Cerebellar cortex (tissue), 1 donor: ENCODE measurements at regions not wholly inside any gene's neighbourhood (a gene's known extent, or its start where the extent isn't known, plus 50 kb on each side); places are given as distances from the start of the nearest gene placed in this dataset.

Source experiments
- DNase-seq: peaks from one replicate; pipeline ENCODE4 v3.0.0-alpha.2; 2015; ENCODE audit warnings: low spot score

GRCh38 chr10:10125676-10126075 lies 892.0 kb upstream of the CELF2 start:
- no peak for DNase-seq

- DNase-seq, result no peak
Measured at GRCh38 chr10:10126218-10126617, 891.5 kb upstream of the CELF2 start.

- DNase-seq, result no peak
Measured at GRCh38 chr10:10128387-10128786, 889.3 kb upstream of the CELF2 start.

GRCh38 chr10:10130686-10131085 lies 887.0 kb upstream of the CELF2 start:
- DNase-seq, result no peak

GRCh38 chr10:10132009-10132408 lies 885.7 kb upstream of the CELF2 start:
- DNase-seq, result no peak

GRCh38 chr10:10133281-10133680 lies 884.4 kb upstream of the CELF2 start:
- no peak for DNase-seq

- no peak for DNase-seq
Measured at GRCh38 chr10:10138685-10139084, 879.0 kb upstream of the CELF2 start.

- DNase-seq, result no peak
Measured at GRCh38 chr10:10141782-10142382, 875.8 kb upstream of the CELF2 start.

GRCh38 chr10:10146604-10147003 lies 871.1 kb upstream of the CELF2 start:
- DNase-seq, result no peak

- DNase-seq, result no peak
Measured at GRCh38 chr10:10149899-10150298, 867.8 kb upstream of the CELF2 start.

GRCh38 chr10:10156917-10157600 lies 860.6 kb upstream of the CELF2 start:
- no peak for DNase-seq

GRCh38 chr10:10160821-10161312 lies 856.8 kb upstream of the CELF2 start:
- DNase-seq, result no peak

GRCh38 chr10:10164848-10165247 lies 852.8 kb upstream of the CELF2 start:
- no peak for DNase-seq

GRCh38 chr10:10165415-10165814 lies 852.3 kb upstream of the CELF2 start:
- no peak for DNase-seq

- DNase-seq, result no peak
Measured at GRCh38 chr10:10178476-10178875, 839.2 kb upstream of the CELF2 start.

GRCh38 chr10:10193848-10194247 lies 823.8 kb upstream of the CELF2 start:
- no peak for DNase-seq

GRCh38 chr10:10196701-10197100 lies 821.0 kb upstream of the CELF2 start:
- no peak for DNase-seq

- DNase-seq, result no peak
Measured at GRCh38 chr10:10197423-10197822, 820.2 kb upstream of the CELF2 start.

- DNase-seq, result no peak
Measured at GRCh38 chr10:10198363-10198762, 819.3 kb upstream of the CELF2 start.

- no peak for DNase-seq
Measured at GRCh38 chr10:10204415-10204814, 813.3 kb upstream of the CELF2 start.

GRCh38 chr10:10205906-10206305 lies 811.8 kb upstream of the CELF2 start:
- DNase-seq, result no peak

- no peak for DNase-seq
Measured at GRCh38 chr10:10207538-10207937, 810.1 kb upstream of the CELF2 start.

- no peak for DNase-seq
Measured at GRCh38 chr10:10208196-10208595, 809.5 kb upstream of the CELF2 start.

- DNase-seq, result peak; percentile 20
Measured at GRCh38 chr10:10209167-10209566, 808.5 kb upstream of the CELF2 start.
